HG02642 (cell line): ENCODE measurements at regions not wholly inside any gene's neighbourhood (a gene's known extent, or its start where the extent isn't known, plus 50 kb on each side); places are given as distances from the start of the nearest gene placed in this dataset.
"Not testable (repeated sequence)": the region's sequence is repeated elsewhere in the genome, so short reads cannot be mapped to it uniquely, and the experiment has no call there.

Source experiments
- ATAC-seq: cut with Tn5 transposase; IDR thresholded peaks from one replicate; pipeline ENCODE4 v1.9.1; 2021; ENCODE audit warnings: mild to moderate bottlenecking; ENCODE audit not compliant: unreplicated experiment, poor library complexity

GRCh38 chr12:131380965-131381705 lies 329.8 kb upstream of the SFSWAP start:
- ATAC-seq = no peak

DNA sequence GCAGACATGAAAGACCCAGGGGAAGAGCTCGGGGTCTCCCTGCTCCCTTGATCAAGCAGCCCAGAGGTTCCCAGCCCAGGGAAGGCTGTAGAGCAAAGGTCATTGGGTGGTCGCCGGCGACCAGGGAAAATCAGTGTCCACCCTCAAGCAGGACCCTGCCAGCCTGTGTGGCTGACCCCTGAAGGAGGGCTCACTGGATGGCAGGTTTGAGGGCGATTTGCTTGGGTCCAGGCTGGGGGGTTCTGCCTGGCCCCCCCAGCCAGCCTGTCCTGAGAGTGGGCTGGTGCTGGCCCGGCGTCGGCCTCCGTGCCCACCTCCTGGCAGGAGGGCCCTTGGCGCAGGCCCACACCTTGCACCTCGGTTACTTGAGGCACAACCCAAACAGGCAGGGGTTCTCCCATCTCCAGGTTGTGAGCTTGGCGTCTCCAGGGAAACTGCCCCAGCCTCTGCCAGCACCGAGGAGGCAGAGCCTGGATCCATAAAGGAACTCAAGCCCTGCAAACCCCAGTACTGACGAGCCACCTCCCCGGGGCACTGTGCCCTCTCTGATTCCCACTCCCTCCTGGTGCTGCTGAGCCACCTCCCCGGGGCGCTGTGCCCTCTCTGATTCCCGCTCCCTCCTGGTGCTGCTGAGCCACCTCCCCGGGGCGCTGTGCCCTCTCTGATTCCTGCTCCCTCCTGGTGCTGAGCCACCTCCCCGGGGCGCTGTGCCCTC lies 329.0 kb upstream of the SFSWAP start:
- ATAC-seq = no peak

DNA sequence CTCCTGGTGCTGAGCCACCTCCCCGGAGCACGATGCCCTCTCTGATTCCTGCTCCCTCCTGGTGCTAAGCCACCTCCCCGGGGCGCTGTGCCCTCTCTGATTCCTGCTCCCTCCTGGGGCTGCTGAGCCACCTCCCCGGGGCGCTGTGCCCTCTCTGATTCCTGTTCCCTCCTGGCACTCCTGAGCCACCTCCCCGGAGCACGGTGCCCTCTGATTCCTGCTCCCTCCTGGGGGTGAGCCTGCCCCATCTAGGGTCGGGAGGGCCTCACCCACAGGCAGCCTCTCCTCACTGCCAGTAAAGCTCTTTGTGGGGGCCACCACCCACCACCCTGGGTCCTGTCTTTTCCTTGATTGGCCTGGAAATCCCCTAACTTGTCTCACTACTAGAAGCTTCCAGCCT lies 327.6 kb upstream of the SFSWAP start:
- no peak for ATAC-seq

DNA sequence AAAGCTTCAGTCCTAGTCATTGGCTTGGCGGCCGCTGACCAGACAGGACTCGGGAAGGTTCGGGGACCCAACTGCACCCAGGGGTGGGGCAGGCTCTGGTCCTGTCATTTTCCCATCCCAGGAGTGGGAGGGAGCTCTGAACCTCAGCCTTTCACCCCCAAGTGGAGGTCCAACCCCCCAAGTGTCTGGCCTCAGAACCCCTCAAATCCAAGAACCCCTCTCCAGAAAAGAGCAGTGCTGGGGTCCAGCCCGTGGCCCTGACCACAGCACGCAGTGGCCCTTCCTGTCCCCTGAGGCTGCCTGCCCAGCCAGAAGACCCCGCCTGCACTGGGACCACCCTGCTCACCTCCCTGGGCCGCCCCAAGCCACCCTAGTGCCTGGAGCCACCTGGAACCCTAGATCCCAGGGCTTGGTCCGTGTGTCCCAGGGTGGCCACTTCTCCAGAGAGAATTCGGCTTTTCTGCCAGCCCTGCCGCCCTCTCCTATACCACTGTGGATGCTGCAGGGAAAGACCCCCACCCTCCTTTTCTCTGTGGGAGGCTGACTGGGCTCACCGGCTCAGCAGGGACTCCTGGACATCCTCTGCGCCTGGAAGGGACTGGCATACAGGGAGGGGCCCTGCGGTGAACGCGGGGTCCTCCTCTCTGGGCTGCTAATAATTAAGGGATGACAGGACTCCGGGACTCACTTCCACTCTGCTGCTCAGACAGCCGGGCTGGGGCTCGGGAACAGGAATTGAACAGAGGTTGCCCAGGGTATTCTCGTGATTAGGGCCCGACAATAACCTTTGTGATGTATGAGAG lies 326.9 kb upstream of the SFSWAP start:
- ATAC-seq = no peak

DNA sequence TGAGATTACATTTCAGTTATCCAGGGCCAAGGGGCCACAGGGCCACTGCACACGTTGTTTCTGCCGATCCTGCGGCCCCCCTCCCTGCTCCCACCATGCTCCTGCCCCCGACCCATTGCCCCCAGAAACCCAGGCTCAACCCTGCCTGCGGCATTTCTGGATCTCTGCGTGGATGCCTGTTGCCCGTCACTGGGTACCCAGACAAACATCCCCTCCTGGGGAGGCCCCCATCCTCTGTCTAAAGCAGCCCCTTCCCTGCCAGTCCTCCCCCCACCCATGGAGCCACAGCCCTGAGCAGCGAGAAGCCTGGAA lies 326.4 kb upstream of the SFSWAP start:
- ATAC-seq = no peak

- ATAC-seq = no peak
Measured at GRCh38 chr12:131385313-131386166, 325.4 kb upstream of the SFSWAP start.

GRCh38 chr12:131386167-131386521 lies 324.7 kb upstream of the SFSWAP start:
- no peak for ATAC-seq

DNA sequence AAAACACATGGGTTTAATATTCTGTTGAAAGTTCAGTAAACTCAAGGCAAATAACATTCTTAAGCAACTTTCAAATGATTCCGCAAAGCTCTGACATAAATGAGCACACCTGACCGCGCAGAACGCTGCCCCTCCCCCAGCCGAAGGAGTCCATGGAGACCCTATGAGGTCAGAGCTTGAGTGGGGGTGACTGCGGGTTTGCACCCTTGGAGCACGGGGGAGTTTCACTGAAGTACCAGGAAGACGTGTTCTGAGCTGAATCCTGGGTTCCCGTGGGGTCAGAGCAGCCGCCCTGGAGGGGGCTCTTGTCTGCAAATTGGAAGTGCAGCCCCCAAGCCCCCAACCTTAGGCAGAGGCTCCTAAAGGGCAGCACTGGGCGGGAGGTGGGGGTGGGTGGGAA lies 324.1 kb upstream of the SFSWAP start:
- ATAC-seq = no peak

GRCh38 chr12:131387281-131388163 lies 323.4 kb upstream of the SFSWAP start:
- ATAC-seq = no peak

GRCh38 chr12:131388164-131389053 lies 322.5 kb upstream of the SFSWAP start:
- not testable (repeated sequence) for ATAC-seq

DNA sequence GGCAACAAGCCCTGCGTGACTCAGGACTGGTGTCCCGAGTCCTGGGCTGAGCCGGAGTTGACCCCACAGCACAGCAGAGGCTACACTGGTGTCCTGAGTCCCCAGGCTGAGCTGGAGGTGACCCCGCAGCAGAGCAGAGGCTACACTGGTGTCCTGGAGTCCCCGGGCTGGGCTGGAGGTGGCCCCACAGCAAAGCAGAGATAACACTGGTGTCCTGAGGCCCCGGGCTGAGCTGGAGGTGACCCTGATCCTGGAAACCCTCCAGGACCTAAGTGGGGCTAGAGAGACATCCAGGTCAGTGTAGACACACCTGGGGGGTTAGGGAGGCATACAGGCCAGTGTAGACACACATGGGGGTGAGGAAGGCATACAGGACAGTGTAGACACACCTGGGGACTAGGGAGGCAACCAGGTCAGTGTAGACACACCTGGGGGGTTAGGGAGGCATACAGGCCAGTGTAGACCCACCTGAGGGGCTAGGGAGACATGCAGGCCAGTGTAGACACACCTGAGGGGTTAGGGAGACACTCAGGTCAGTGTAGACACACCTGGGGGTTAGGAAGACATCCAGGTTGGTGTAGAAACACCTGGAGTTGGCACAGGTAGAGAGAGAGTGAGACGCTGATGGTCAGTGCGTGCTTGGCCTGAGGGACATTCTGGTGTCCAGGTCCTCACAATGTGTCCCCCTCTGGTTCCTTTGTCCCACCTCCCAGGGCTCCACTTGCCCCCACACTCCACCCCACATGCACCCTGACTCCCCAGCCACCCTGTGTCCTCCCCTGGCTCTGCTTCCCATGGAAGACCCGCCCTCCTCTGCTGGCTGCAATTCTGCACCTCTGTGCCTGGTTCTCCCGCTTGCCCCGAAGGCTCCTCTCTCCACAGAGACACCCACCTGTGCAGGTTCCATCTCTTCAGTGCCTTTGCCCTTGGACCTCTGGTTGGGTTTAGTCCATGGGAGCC lies 321.6 kb upstream of the SFSWAP start:
- no peak for ATAC-seq

DNA sequence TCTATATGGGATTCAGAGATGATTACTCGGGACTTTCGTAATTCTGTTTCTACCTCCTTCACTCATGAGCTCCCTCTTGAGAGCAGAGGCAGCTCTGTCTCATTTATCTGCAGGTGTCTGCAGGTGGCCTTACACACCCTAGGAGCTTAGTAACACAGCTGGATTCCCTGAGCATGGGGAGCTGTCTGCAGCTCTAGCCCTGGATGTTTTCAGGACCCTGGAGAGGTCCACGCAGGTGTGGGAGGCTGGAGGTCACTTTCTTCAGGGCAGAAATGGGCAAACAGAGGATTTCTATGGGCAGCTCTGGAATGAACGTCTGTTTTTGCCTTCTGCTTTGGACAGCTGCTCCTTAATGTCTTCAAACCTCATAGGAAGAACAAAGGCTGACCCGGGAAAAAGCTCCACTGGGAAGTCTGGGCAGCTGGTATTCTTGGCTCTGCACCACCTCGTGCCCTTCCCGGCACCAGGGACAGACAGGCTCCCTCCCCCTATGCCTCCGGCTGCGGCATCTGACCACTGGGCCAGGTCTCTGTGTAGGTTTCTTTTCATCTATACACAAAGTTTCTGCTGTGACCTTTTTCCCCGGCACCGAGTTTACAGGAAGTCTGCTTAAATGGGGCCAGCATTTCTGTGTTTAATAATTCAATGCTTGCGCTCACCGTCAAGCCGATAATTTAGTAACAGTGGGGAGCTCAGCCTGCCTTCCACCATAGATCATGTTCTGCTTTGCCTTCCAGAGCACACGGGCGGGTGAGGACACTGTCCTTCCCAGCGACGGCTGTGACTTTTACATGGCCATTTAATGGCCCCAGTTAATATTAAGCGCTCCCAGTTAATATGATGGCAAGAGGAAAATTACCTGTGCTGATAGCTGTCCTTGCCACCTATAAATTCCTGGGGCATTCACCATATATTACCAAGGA lies 320.2 kb upstream of the SFSWAP start:
- ATAC-seq = no peak

- no peak for ATAC-seq
Measured at GRCh38 chr12:131391399-131391798, 319.5 kb upstream of the SFSWAP start.

DNA sequence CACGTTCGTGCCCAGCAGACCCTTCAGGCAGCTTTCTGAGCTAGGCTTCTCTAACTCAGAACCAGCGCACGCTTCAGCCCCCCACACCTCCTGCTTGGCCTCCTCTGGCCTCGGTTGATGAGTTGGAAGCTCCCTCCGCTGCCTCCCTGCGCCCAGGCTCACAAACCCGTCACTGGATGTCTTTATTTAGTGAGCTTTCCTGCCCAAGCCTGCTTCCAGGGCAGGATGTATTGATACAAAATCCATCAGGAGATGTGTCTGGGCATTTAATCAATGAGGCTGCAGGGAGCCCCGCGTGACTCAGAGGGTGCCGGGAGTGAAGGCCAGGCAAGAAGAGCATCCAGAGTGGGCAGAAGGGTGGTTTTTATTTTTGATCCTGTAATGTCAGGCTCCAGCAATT lies 316.1 kb upstream of the SFSWAP start:
- ATAC-seq = not testable (repeated sequence)

DNA sequence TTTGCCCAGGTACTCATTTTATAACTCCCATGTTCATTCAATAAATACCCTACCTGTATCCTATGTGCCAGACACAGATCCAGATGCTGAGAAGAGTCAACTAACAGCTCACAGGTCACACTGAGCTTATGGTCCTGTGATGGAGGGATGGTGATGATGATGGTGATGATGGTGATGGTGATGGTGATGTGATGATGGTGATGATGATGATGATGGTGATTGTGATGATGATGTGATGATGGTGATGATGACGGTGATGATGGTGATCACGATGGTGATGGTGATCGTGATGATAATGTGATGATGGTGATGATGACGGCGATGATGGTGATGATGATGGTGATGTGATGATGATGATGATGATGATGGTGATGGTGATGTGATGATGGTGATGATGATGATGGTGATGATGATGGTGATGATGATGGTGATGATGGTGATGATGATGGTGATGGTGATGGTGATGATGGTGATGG lies 315.6 kb upstream of the SFSWAP start:
- not testable (repeated sequence) for ATAC-seq

GRCh38 chr12:131395971-131396573 lies 314.8 kb upstream of the SFSWAP start:
- no peak for ATAC-seq
